GM12878 (cell line): ENCODE measurements at regions not wholly inside any gene's neighbourhood (a gene's known extent, or its start where the extent isn't known, plus 50 kb on each side); places are given as distances from the start of the nearest gene placed in this dataset.

Experiments
- ATAC-seq: fragments of 200-7000 bp; cut with Tn5 transposase; 3 replicates; pipeline ENCODE4 v1.9.1; 2020; ENCODE audit warnings: mild to moderate bottlenecking, moderate library complexity
- BruUV-seq: library from RNA; stranded (reverse); fragments of 400-500 nt; replicated peaks from 2 replicates; lab custom pipeline; 2021; lab: Mats Ljungman, UMichigan
- CTCF ChIA-PET: fragments of 300-600 bp; sonication (Branson Sonifier 250); formaldehyde crosslinking; extraction: SDS; loops from one replicate; lab custom pipeline; 2021; ENCODE audit warnings: inconsistent platforms; lab: Yijun Ruan, JAX
- POLR2A ChIA-PET: fragments of 350-600 bp; formaldehyde crosslinking; extraction: SDS; loops from one replicate; lab custom pipeline; 2021; ENCODE audit warnings: inconsistent platforms; lab: Charles Lee
- RAD21 ChIA-PET: fragments of 300-600 bp; sonication (Branson Sonifier 250); formaldehyde crosslinking; loops from one replicate; lab custom pipeline; 2023; ENCODE audit warnings: antibody characterized with exemption; ENCODE audit not compliant: unreplicated experiment; lab: Charles Lee
- SMC1A ChIA-PET: fragments of 300-600 bp; sonication (Branson Sonifier 250); formaldehyde crosslinking; loops from one replicate; lab custom pipeline; 2023; ENCODE audit not compliant: unreplicated experiment, uncharacterized antibody; lab: Charles Lee
- DNase-seq: peaks from one replicate; pipeline ENCODE4 v3.0.0-alpha.2; 2011; ENCODE audit warnings: low read depth, low spot score
- FAIRE-seq: peaks from 3 replicates; lab custom pipeline; 2011; peaks lifted over from hg19 to GRCh38; lab: Jason Lieb, UNC
- H2AFZ ChIP-seq: 2 replicates; pipeline ENCODE4 v1.6.0; 2011; ENCODE audit warnings: low read depth, low read length, control low read depth; ENCODE audit not compliant: control insufficient read depth
- H3K27ac ChIP-seq: 2 replicates; pipeline ENCODE4 v1.5.1; 2011; ENCODE audit warnings: control low read depth; ENCODE audit not compliant: control insufficient read depth, insufficient read depth
- H3K27me3 ChIP-seq, 2 experiments: replicated peaks in 1 of 2; 2 replicates each; pipeline versions ENCODE4 v1.6.0 to v1.6.1; 2011; ENCODE audit warnings: low read length in 1 of 2; ENCODE audit not compliant: control insufficient read depth in 2 of 2, insufficient read depth in 2 of 2
- H3K36me3 ChIP-seq, 2 experiments: 2 replicates each; pipeline ENCODE4 v1.5.1; 2011; ENCODE audit warnings: low read length in 1 of 2; ENCODE audit not compliant: control insufficient read depth in 2 of 2, insufficient read depth in 2 of 2
- H3K4me1 ChIP-seq: 2 replicates; pipeline ENCODE4 v1.6.1; 2011; ENCODE audit warnings: mild to moderate bottlenecking, low read length, moderate library complexity, mixed read lengths; ENCODE audit not compliant: control insufficient read depth, insufficient read depth
- H3K4me2 ChIP-seq: 2 replicates; pipeline ENCODE4 v1.6.0; 2011; ENCODE audit warnings: control low read depth; ENCODE audit not compliant: control insufficient read depth, insufficient read depth
- H3K4me3 ChIP-seq: fragments of 200-600 bp; sonication (generic); 2 replicates; pipeline ENCODE4 v1.5.1; 2016
- H3K79me2 ChIP-seq: 2 replicates; pipeline ENCODE4 v1.6.0; 2011; ENCODE audit warnings: low read length; ENCODE audit not compliant: control insufficient read depth, insufficient read depth
- H3K9ac ChIP-seq: 2 replicates; pipeline ENCODE4 v1.8.0; 2011; ENCODE audit warnings: low read length, control low read depth, mixed read lengths; ENCODE audit not compliant: control insufficient read depth, insufficient read depth
- H3K9me3 ChIP-seq: replicated peaks from 3 replicates; pipeline ENCODE4 v1.5.1; 2011; ENCODE audit warnings: mild to moderate bottlenecking, low read length; ENCODE audit not compliant: control insufficient read depth, insufficient read depth
- H4K20me1 ChIP-seq: 2 replicates; pipeline ENCODE4 v1.6.0; 2011; ENCODE audit not compliant: control insufficient read depth, insufficient read depth
- CTCF ChIP-seq, 3 experiments: IDR thresholded peaks in 2 of 3; conservative IDR thresholded peaks in 1 of 3; 2 replicates each; pipeline ENCODE4 v1.5.1; 2011; ENCODE audit warnings: low read depth in 3 of 3, low read length in 3 of 3, mild to moderate bottlenecking in 3 of 3, control low read depth in 2 of 3, moderate library complexity in 2 of 3, inconsistent platforms in 1 of 3, mixed read lengths in 1 of 3; ENCODE audit not compliant: control insufficient read depth in 2 of 3, insufficient read depth in 1 of 3; ENCODE audit errors: extremely low read depth in 1 of 3
- ZZZ3 ChIP-seq: IDR thresholded peaks from 2 replicates; pipeline ENCODE4 v1.6.1; 2011; ENCODE audit warnings: low read depth; ENCODE audit not compliant: control insufficient read depth, insufficient read length
- WGBS: methylation state at CpG from one replicate; pipeline ENCODE4 v1.1.6; 2016; ENCODE audit warnings: low lambda C conversion rate; ENCODE audit not compliant: insufficient replicate concordance, insufficient coverage; ENCODE audit errors: missing lambda C conversion rate; 5-methylcytosine and 5-hydroxymethylcytosine counted together
- in situ Hi-C: fragments of 300-500 bp; cut with MboI; formaldehyde crosslinking; loops from 9 replicates; pipeline ENCODE4 v1.14.3; 2018; ENCODE audit warnings: mixed read lengths
- intact Hi-C: fragments of 100-400 bp; cut with micrococcal nuclease; formaldehyde crosslinking; loops from one replicate; pipeline ENCODE4 v1.14.2; 2022; ENCODE audit not compliant: unreplicated experiment

- intact Hi-C loops: no loop called here
- no peak for FAIRE-seq
- in situ Hi-C loops: no loop called here
Measured at GRCh38 chr14:53237488-53237887, 84.4 kb upstream of the DDHD1 start.

More at GRCh38 chr14:53237488-53237887, 84.4 kb upstream of the DDHD1 start:
- CTCF ChIA-PET: interaction anchor here (1.4 kb wide), 1 partner anchor 58 kb away, joined by 3 read pairs; no protein-coding TSS in a partner anchor
- RAD21 ChIA-PET: no interaction called here
- H3K4me2 ChIP-seq: no peak overlapping the region
- ATAC-seq (no peak), DNase-seq (no peak)
- no peaks in the 10 kb centered on the region for H3K79me2 ChIP-seq
- POLR2A ChIA-PET: no interaction called here
- H4K20me1 ChIP-seq: no peaks in the 10 kb centered on the region
- H3K9ac ChIP-seq: no peak overlapping the region
- H3K36me3 ChIP-seq: no peaks in the 10 kb centered on the region
- H3K4me3 ChIP-seq: no peak overlapping the region
- H3K4me1 ChIP-seq: no peaks in the 10 kb centered on the region
- H3K9me3 ChIP-seq: no peaks in the 10 kb centered on the region; the same call in 2 of the 3 replicates
- 100% methylated on average over 1 of the region's 1 CpG for WGBS
- SMC1A ChIA-PET: no interaction called here
- H3K27me3 ChIP-seq: no peaks in the 10 kb centered on the region
- TF ChIP-seq ZZZ3 (no peak), CTCF (IDR thresholded peaks at IDR 0.05 in 2 of 3, conservative IDR thresholded peaks at IDR 0.05 in 1 of 3; ENCODE audit: control insufficient read depth in 2 of 3, extremely low read depth in 1 of 3, insufficient read depth in 1 of 3, low read depth in 3 of 3, low read length in 3 of 3) (no peak)
- no peak overlapping the region for H3K27ac ChIP-seq
- BruUV-seq: no TSS peak
- no peak overlapping the region for H2AFZ ChIP-seq
